PC-9 (cell line): ENCODE measurements at regions not wholly inside any gene's neighbourhood (a gene's known extent, or its start where the extent isn't known, plus 50 kb on each side); places are given as distances from the start of the nearest gene placed in this dataset.

Experiments
- BruUV-seq: library from RNA; stranded (reverse); fragments of 400-500 nt; replicated peaks from 2 replicates; lab custom pipeline; 2021; lab: Mats Ljungman, UMichigan
- CTCF ChIA-PET: fragments of 300-600 bp; sonication (Branson Sonifier 250); formaldehyde crosslinking; loops from one replicate; lab custom pipeline; 2022; ENCODE audit warnings: antibody characterized with exemption; lab: Charles Lee
- POLR2A ChIA-PET: fragments of 300-600 bp; sonication (Branson Sonifier 250); formaldehyde crosslinking; loops from one replicate; lab custom pipeline; 2022; ENCODE audit warnings: antibody characterized with exemption; ENCODE audit not compliant: unreplicated experiment; lab: Charles Lee
- DNase-seq, 2 experiments: peaks; one replicate each; pipeline versions ENCODE4 v3.0.0 to v3.0.0-alpha.2; 2015 to 2022; ENCODE audit warnings: mixed read lengths in 1 of 2
- H2AFZ ChIP-seq: fragments of 200-600 bp; sonication (generic); 2 replicates; pipeline ENCODE4 v1.8.1; 2017; ENCODE audit warnings: antibody characterized with exemption
- H3F3A ChIP-seq: fragments of 200-600 bp; sonication (generic); 2 replicates; pipeline ENCODE4 v1.8.1; 2017; ENCODE audit warnings: antibody characterized with exemption, mild to moderate bottlenecking, low read depth; ENCODE audit not compliant: insufficient read depth
- H3K27ac ChIP-seq: fragments of 200-600 bp; sonication (generic); 2 replicates; pipeline ENCODE4 v1.6.1; 2016; ENCODE audit warnings: mixed run types
- H3K27me3 ChIP-seq: fragments of 200-600 bp; sonication (generic); 2 replicates; pipeline ENCODE4 v1.6.1; 2016; ENCODE audit warnings: low read depth, mixed run types; ENCODE audit not compliant: insufficient read depth
- H3K36me3 ChIP-seq: fragments of 200-600 bp; sonication (generic); 2 replicates; pipeline ENCODE4 v1.6.1; 2016; ENCODE audit warnings: low read depth, mixed run types
- H3K4me1 ChIP-seq: fragments of 200-600 bp; sonication (generic); replicated peaks from 2 replicates; pipeline ENCODE4 v1.6.1; 2016; ENCODE audit warnings: mixed run types; ENCODE audit not compliant: insufficient read depth
- H3K4me2 ChIP-seq: fragments of 200-600 bp; sonication (generic); 2 replicates; pipeline ENCODE4 v1.6.1; 2017; ENCODE audit warnings: mixed run types
- H3K4me3 ChIP-seq: fragments of 200-600 bp; sonication (generic); 2 replicates; pipeline ENCODE4 v1.6.1; 2016; ENCODE audit warnings: mixed run types
- H3K79me2 ChIP-seq: fragments of 200-600 bp; sonication (generic); 2 replicates; pipeline ENCODE4 v1.6.1; 2017; ENCODE audit warnings: low read depth, mixed run types
- H3K9me2 ChIP-seq: fragments of 200-600 bp; sonication (generic); 2 replicates; pipeline ENCODE4 v1.8.1; 2017; ENCODE audit warnings: mild to moderate bottlenecking; ENCODE audit not compliant: insufficient read depth
- H3K9me3 ChIP-seq: fragments of 200-600 bp; sonication (generic); 2 replicates; pipeline ENCODE4 v1.8.1; 2016; ENCODE audit warnings: low read depth; ENCODE audit not compliant: insufficient read depth
- H4K20me1 ChIP-seq: fragments of 200-600 bp; sonication (generic); 2 replicates; pipeline ENCODE4 v1.8.1; 2017; ENCODE audit not compliant: insufficient read depth
- EZH2 ChIP-seq: fragments of 200-600 bp; sonication (generic); IDR thresholded peaks from 2 replicates; pipeline ENCODE4 v1.8.0; 2017; ENCODE audit warnings: antibody characterized with exemption, low read depth
- intact Hi-C: fragments of 100-400 bp; cut with micrococcal nuclease; formaldehyde crosslinking; loops from one replicate; pipeline ENCODE4 v1.10.0; 2022; ENCODE audit not compliant: unreplicated experiment
- TF ChIP-seq, protein P1 (sequence below): fragments of 200-600 bp; sonication (generic); conservative IDR thresholded peaks from 2 replicates; pipeline ENCODE4 v1.6.1; 2017; ENCODE audit warnings: mixed run types, antibody characterized with exemption, mild to moderate bottlenecking, moderate library complexity

DNA sequence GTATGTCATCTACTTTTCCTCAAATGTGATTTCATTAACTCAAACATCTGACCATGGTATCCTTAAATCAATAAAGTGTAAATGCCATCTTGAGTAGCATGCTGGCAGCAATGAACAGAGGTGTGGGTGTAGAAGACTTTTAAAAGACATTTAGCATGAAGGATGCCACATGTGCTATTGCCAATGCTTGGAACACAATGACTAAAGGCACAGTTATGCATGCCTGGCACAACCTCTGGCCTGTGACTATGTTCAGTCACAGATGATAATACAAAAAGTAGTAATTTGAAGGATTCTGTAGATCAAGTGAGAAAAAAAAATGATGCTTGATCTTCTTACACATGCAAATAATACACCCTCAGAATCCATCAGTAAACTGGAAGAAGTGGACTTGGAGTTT is 938.9 kb upstream of the ADGRL4 start:
- no peaks in the 10 kb centered on the region for H3K4me1 ChIP-seq
- H2AFZ ChIP-seq = no peak overlapping the region
- POLR2A ChIA-PET = no interaction called here
- TF ChIP-seq, protein P1, sequence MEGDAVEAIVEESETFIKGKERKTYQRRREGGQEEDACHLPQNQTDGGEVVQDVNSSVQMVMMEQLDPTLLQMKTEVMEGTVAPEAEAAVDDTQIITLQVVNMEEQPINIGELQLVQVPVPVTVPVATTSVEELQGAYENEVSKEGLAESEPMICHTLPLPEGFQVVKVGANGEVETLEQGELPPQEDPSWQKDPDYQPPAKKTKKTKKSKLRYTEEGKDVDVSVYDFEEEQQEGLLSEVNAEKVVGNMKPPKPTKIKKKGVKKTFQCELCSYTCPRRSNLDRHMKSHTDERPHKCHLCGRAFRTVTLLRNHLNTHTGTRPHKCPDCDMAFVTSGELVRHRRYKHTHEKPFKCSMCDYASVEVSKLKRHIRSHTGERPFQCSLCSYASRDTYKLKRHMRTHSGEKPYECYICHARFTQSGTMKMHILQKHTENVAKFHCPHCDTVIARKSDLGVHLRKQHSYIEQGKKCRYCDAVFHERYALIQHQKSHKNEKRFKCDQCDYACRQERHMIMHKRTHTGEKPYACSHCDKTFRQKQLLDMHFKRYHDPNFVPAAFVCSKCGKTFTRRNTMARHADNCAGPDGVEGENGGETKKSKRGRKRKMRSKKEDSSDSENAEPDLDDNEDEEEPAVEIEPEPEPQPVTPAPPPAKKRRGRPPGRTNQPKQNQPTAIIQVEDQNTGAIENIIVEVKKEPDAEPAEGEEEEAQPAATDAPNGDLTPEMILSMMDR = no peak
- TF ChIP-seq EZH2 = no peak
- no peaks in the 10 kb centered on the region for H3K36me3 ChIP-seq
- no peak overlapping the region for H3K27ac ChIP-seq
- H3F3A ChIP-seq = no peaks in the 10 kb centered on the region
- no peaks in the 10 kb centered on the region for H3K9me3 ChIP-seq
- H4K20me1 ChIP-seq = no peaks in the 10 kb centered on the region
- H3K9me2 ChIP-seq = no peaks in the 10 kb centered on the region
- H3K4me2 ChIP-seq = no peak overlapping the region
- CTCF ChIA-PET = no interaction called here
- H3K79me2 ChIP-seq = no peaks in the 10 kb centered on the region
- BruUV-seq = no TSS peak
- DNase-seq = no peak
- H3K27me3 ChIP-seq = no peaks in the 10 kb centered on the region
- H3K4me3 ChIP-seq = no peak overlapping the region
- intact Hi-C loops = no loop called here

GRCh38 chr1:79929356-79929755 is 922.8 kb upstream of the ADGRL4 start:
- Histone ChIP-seq H3K27ac (no peak overlapping the region), H3K9me3 (no peaks in the 10 kb centered on the region), H3K79me2 (no peaks in the 10 kb centered on the region), H3K4me1 (no peaks in the 10 kb centered on the region), H3K36me3 (no peaks in the 10 kb centered on the region), H3K4me2 (no peak overlapping the region), H3K9me2 (no peaks in the 10 kb centered on the region), H3F3A (no peaks in the 10 kb centered on the region), H3K4me3 (no peak overlapping the region), H2AFZ (no peak overlapping the region), H4K20me1 (no peaks in the 10 kb centered on the region), H3K27me3 (no peaks in the 10 kb centered on the region)
- no TSS peak for BruUV-seq
- intact Hi-C loops = no loop called here
- POLR2A ChIA-PET = no interaction called here
- TF ChIP-seq, protein P1 = no peak
- no peak for TF ChIP-seq EZH2
- no peak for DNase-seq
- CTCF ChIA-PET = no interaction called here

GRCh38 chr1:79928901-79929300 is 922.4 kb upstream of the ADGRL4 start:
- Histone ChIP-seq H3K36me3 (no peaks in the 10 kb centered on the region), H3K4me3 (no peak overlapping the region), H3K27me3 (no peaks in the 10 kb centered on the region), H3F3A (no peaks in the 10 kb centered on the region), H3K4me2 (no peak overlapping the region), H3K4me1 (no peaks in the 10 kb centered on the region), H2AFZ (no peak overlapping the region), H3K79me2 (no peaks in the 10 kb centered on the region), H3K27ac (no peak overlapping the region), H3K9me2 (no peaks in the 10 kb centered on the region), H4K20me1 (no peaks in the 10 kb centered on the region), H3K9me3 (no peaks in the 10 kb centered on the region)
- ChIA-PET POLR2A (no interaction called here), CTCF (no interaction called here)
- no peak for DNase-seq
- no peak for TF ChIP-seq EZH2
- TF ChIP-seq, protein P1 = no peak
- intact Hi-C loops = no loop called here
- BruUV-seq = no TSS peak
